ENCODE measurements at regions not wholly inside any gene's neighbourhood (a gene's known extent, or its start where the extent isn't known, plus 50 kb on each side); places are given as distances from the start of the nearest gene placed in this dataset.

DNA sequence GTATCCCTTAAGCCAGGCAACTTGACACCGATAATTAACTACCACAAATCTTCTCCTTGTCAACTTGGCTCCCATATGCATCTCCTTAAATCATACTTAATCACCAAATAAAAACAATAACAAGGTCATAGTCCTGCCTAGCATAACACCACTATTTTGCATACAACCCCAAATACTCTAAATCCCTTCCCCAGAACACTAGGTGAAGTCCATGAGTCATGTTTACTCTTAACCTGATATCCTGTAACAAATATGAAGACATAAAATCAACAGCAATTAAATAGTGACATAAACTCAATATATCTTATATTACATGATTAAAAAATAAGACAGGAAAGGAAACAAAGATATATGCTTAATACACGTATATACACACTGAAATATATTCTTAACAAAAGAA lies 362.0 kb downstream of the ETV1 start:
- TF ChIP-seq POLR2AphosphoS5 (IDR thresholded peaks at IDR 0.05; ENCODE audit: borderline replicate concordance, low read depth, low read length) (no peak), EZH2 (IDR thresholded peaks at IDR 0.05) (no peak), FOXP2 (optimal IDR thresholded peaks at IDR 0.05; ENCODE audit: control extremely low read depth, extremely low read length, insufficient read depth) (no peak)
